Endothelial cell of umbilical vein (primary cell): ENCODE measurements at regions not wholly inside any gene's neighbourhood (a gene's known extent, or its start where the extent isn't known, plus 50 kb on each side); places are given as distances from the start of the nearest gene placed in this dataset.

ENCODE experiments used
- BruUV-seq: library from RNA; stranded (reverse); fragments of 400-500 nt; replicated peaks from 2 replicates; lab custom pipeline; 2021; lab: Mats Ljungman, UMichigan
- CTCF ChIA-PET: fragments of 300-600, 350-600 bp; sonication (Branson Sonifier 250); formaldehyde crosslinking; loops from one replicate; lab custom pipeline; 2021; ENCODE audit warnings: antibody characterized with exemption, inconsistent platforms; lab: Charles Lee
- POLR2A ChIA-PET: fragments of 300-600, 350-600 bp; sonication (Branson Sonifier 250); formaldehyde crosslinking; loops from one replicate; lab custom pipeline; 2021; ENCODE audit warnings: antibody characterized with exemption, inconsistent platforms; lab: Charles Lee
- DNase-seq: peaks from one replicate; pipeline ENCODE4 v3.0.0-alpha.2; 2011; ENCODE audit warnings: low read depth, low spot score
- FAIRE-seq: peaks from 2 replicates; lab custom pipeline; 2011; peaks lifted over from hg19 to GRCh38; lab: Jason Lieb, UNC
- H2AFZ ChIP-seq: 2 replicates; pipeline ENCODE4 v1.6.0; 2012; ENCODE audit warnings: low read depth, low read length, control low read depth, inconsistent platforms
- H3K27ac ChIP-seq: 2 replicates; pipeline ENCODE4 v1.5.1; 2011; ENCODE audit warnings: low read depth, mild to moderate bottlenecking, control low read depth, low read length, moderate library complexity; ENCODE audit not compliant: insufficient read depth
- H3K27me3 ChIP-seq, 2 experiments: 2 replicates each; pipeline versions ENCODE4 v1.6.0 to v1.6.1; 2011; ENCODE audit warnings: low read length in 2 of 2, mixed read lengths in 1 of 2; ENCODE audit not compliant: control insufficient read depth in 2 of 2, insufficient read depth in 2 of 2
- H3K36me3 ChIP-seq, 2 experiments: 2 replicates in 1 of 2; 3 replicates in 1 of 2; pipeline ENCODE4 v1.5.1; 2011; ENCODE audit warnings: low read length in 2 of 2, mild to moderate bottlenecking in 1 of 2, moderate library complexity in 1 of 2; ENCODE audit not compliant: control insufficient read depth in 2 of 2, insufficient read depth in 2 of 2; ENCODE audit errors: extremely low read depth in 1 of 2
- H3K4me1 ChIP-seq: 3 replicates; pipeline ENCODE4 v1.5.1; 2011; ENCODE audit warnings: mild to moderate bottlenecking, low read length; ENCODE audit not compliant: control insufficient read depth, insufficient read depth; ENCODE audit errors: extremely low read depth
- H3K4me2 ChIP-seq: 2 replicates; pipeline ENCODE4 v1.6.1; 2011; ENCODE audit warnings: low read length, control low read depth, mixed read lengths; ENCODE audit not compliant: insufficient read depth
- H3K4me3 ChIP-seq, 3 experiments: fragments of 200-600 bp in 1 of 3; sonication (generic), shearing (Covaris generic) in 1 of 3; replicated peaks in 1 of 3; 2 replicates each; pipeline ENCODE4 v1.5.1; 2011 to 2016; ENCODE audit warnings: control low read depth in 3 of 3, low read length in 3 of 3, mild to moderate bottlenecking in 2 of 3, inconsistent platforms in 1 of 3, low read depth in 1 of 3, moderate library complexity in 1 of 3; ENCODE audit not compliant: insufficient read depth in 1 of 3
- H3K79me2 ChIP-seq: 2 replicates; pipeline ENCODE4 v1.6.0; 2012; ENCODE audit warnings: low read length, inconsistent platforms; ENCODE audit not compliant: control insufficient read depth, insufficient read depth
- H3K9ac ChIP-seq: replicated peaks from 2 replicates; pipeline ENCODE3; 2011; ENCODE audit warnings: low read length, control low read depth; ENCODE audit not compliant: insufficient read depth; ENCODE audit errors: extremely low read depth
- H3K9me1 ChIP-seq: replicated peaks from 3 replicates; pipeline ENCODE4 v1.6.0; 2011; ENCODE audit warnings: mild to moderate bottlenecking, low read length; ENCODE audit not compliant: control insufficient read depth, insufficient read depth; ENCODE audit errors: extremely low read depth
- H3K9me3 ChIP-seq: replicated peaks from 2 replicates; pipeline ENCODE4 v1.5.1; 2012; ENCODE audit warnings: low read length, inconsistent platforms; ENCODE audit not compliant: control insufficient read depth, insufficient read depth
- H4K20me1 ChIP-seq: replicated peaks from 2 replicates; pipeline ENCODE3; 2011; ENCODE audit warnings: mild to moderate bottlenecking, low read length; ENCODE audit not compliant: control insufficient read depth, insufficient read depth; ENCODE audit errors: extremely low read depth
- EZH2 ChIP-seq: IDR thresholded peaks from 2 replicates; pipeline ENCODE4 v1.6.1; 2012; ENCODE audit warnings: borderline replicate concordance, low read depth, mild to moderate bottlenecking, moderate library complexity, low read length, inconsistent platforms; ENCODE audit not compliant: severe bottlenecking
- FOS ChIP-seq: IDR thresholded peaks from 2 replicates; pipeline ENCODE4 v1.6.1; 2011; ENCODE audit warnings: mild to moderate bottlenecking, low read length, moderate library complexity, borderline replicate concordance; ENCODE audit not compliant: insufficient read depth
- GATA2 ChIP-seq: IDR thresholded peaks from 2 replicates; pipeline ENCODE4 v1.7.0; 2011; ENCODE audit warnings: low read depth, mild to moderate bottlenecking, moderate library complexity, mixed read lengths, low read length; ENCODE audit not compliant: insufficient read length, insufficient read depth
- JUN ChIP-seq: IDR thresholded peaks from 2 replicates; pipeline ENCODE4 v1.6.1; 2011; ENCODE audit warnings: borderline replicate concordance, low read depth; ENCODE audit not compliant: insufficient read length, insufficient read depth
- MYC ChIP-seq: IDR thresholded peaks from one replicate; pipeline ENCODE4 v1.6.1; 2011; ENCODE audit warnings: mild to moderate bottlenecking, low read depth, low read length
- POLR2A ChIP-seq: IDR thresholded peaks from 2 replicates; pipeline ENCODE4 v1.6.1; 2012; ENCODE audit warnings: low read depth, mild to moderate bottlenecking, control low read depth, low read length
- POLR2AphosphoS5 ChIP-seq: IDR thresholded peaks from 2 replicates; pipeline ENCODE4 v1.6.1; 2012; ENCODE audit warnings: low read depth, mild to moderate bottlenecking, control low read depth, low read length, moderate library complexity; ENCODE audit not compliant: insufficient read depth
- dilution Hi-C: fragments of 300-500 bp; cut with MboI; formaldehyde crosslinking; loops from one replicate; pipeline ENCODE4 v1.15.0; 2019; ENCODE audit warnings: low sequenced_read_pairs; ENCODE audit not compliant: extremely low pct_ligation_motif_present
- intact Hi-C: fragments of 100-400 bp; cut with micrococcal nuclease; formaldehyde crosslinking; loops from one replicate; pipeline ENCODE4 v1.10.0; 2022
- TF ChIP-seq, protein P1 (sequence below): IDR thresholded peaks from 2 replicates; pipeline ENCODE4 v1.6.1; 2011; ENCODE audit not compliant: insufficient read depth, insufficient read length
- TF ChIP-seq, protein P2 (sequence below), 2 donors: IDR thresholded peaks; 1 replicate in 1 of 2; 2 replicates in 1 of 2; pipeline ENCODE4 v1.5.1; 2011; ENCODE audit warnings: low read length in 2 of 2, mild to moderate bottlenecking in 2 of 2, moderate library complexity in 2 of 2, control low read depth in 1 of 2, inconsistent platforms in 1 of 2, low read depth in 1 of 2; ENCODE audit not compliant: insufficient read depth in 1 of 2; ENCODE audit errors: extremely low read depth in 1 of 2

DNA sequence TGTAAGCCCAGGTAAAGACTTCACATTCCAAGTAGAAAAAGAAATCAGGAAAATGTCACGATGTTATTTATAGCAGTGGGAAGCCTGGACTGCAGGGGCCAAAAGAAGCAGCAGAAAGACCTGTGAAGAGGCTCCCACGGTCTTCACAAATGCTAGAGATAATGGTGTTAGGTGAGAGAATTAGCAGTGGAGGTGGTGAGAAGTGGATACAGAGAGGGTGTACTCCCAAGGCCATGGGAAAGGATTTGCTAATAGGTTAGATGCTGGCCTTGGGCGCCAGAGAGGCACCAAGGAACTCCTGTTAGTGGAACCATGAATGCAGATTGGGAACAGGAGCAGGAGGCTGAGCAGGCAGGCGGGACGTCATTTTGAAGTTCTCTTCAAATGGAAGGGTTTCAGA is 386.1 kb downstream of the C12orf75 start:
- DNase-seq (no peak), FAIRE-seq (no peak)
- Histone ChIP-seq H4K20me1 (no peaks in the 10 kb centered on the region), H3K27ac (no peak overlapping the region), H3K4me3 (no peak overlapping the region), H3K9me3 (no peaks in the 10 kb centered on the region), H3K27me3 (peaks cover 8 to 32% of the 10 kb centered on the region in 2 experiments), H3K9me1 (no peaks in the 10 kb centered on the region), H3K4me1 (no peaks in the 10 kb centered on the region), H3K36me3 (no peaks in the 10 kb centered on the region), H2AFZ (no peak overlapping the region), H3K79me2 (no peaks in the 10 kb centered on the region), H3K4me2 (no peak overlapping the region), H3K9ac (no peak overlapping the region)
- intact Hi-C loops (no loop called here), dilution Hi-C loops (no loop called here)
- ChIA-PET CTCF (no interaction called here), POLR2A (no interaction called here)
- TF ChIP-seq POLR2AphosphoS5 (no peak), EZH2 (no peak), FOS (no peak), JUN (no peak), MYC (no peak), POLR2A (no peak), GATA2 (no peak)
- TF ChIP-seq, protein P1, sequence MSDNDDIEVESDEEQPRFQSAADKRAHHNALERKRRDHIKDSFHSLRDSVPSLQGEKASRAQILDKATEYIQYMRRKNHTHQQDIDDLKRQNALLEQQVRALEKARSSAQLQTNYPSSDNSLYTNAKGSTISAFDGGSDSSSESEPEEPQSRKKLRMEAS = no peak
- TF ChIP-seq, protein P2, sequence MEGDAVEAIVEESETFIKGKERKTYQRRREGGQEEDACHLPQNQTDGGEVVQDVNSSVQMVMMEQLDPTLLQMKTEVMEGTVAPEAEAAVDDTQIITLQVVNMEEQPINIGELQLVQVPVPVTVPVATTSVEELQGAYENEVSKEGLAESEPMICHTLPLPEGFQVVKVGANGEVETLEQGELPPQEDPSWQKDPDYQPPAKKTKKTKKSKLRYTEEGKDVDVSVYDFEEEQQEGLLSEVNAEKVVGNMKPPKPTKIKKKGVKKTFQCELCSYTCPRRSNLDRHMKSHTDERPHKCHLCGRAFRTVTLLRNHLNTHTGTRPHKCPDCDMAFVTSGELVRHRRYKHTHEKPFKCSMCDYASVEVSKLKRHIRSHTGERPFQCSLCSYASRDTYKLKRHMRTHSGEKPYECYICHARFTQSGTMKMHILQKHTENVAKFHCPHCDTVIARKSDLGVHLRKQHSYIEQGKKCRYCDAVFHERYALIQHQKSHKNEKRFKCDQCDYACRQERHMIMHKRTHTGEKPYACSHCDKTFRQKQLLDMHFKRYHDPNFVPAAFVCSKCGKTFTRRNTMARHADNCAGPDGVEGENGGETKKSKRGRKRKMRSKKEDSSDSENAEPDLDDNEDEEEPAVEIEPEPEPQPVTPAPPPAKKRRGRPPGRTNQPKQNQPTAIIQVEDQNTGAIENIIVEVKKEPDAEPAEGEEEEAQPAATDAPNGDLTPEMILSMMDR (IDR thresholded peaks at IDR 0.05; ENCODE audit: extremely low read depth in 1 of 2, insufficient read depth in 1 of 2, low read depth in 1 of 2, low read length in 2 of 2) = no peak
- BruUV-seq = no TSS peak
